ENCODE measurements at regions not wholly inside any gene's neighbourhood (a gene's known extent, or its start where the extent isn't known, plus 50 kb on each side); places are given as distances from the start of the nearest gene placed in this dataset.

- DNase-seq, result no peak
Observed at GRCh38 chr7:136229790-136230189, 252.6 kb upstream of the MTPN start.

GRCh38 chr7:136228171-136228570 is 251.0 kb upstream of the MTPN start:
- DNase-seq, result no peak

- no peak for DNase-seq
Observed at GRCh38 chr7:136214356-136214755, 237.2 kb upstream of the MTPN start.

GRCh38 chr7:136213012-136213411 is 235.9 kb upstream of the MTPN start:
- no peak for DNase-seq

GRCh38 chr7:136210664-136211063 is 233.5 kb upstream of the MTPN start:
- no peak for DNase-seq

GRCh38 chr7:136210079-136210478 is 232.9 kb upstream of the MTPN start:
- DNase-seq, result no peak

GRCh38 chr7:136205956-136206355 is 228.8 kb upstream of the MTPN start:
- no peak for DNase-seq

GRCh38 chr7:136198168-136198567 is 221.0 kb upstream of the MTPN start:
- DNase-seq, result no peak

GRCh38 chr7:136194878-136195277 is 217.7 kb upstream of the MTPN start:
- DNase-seq, result no peak

- no peak for DNase-seq
Observed at GRCh38 chr7:136193940-136194339, 216.8 kb upstream of the MTPN start.

GRCh38 chr7:136189506-136189998 is 212.4 kb upstream of the MTPN start:
- no peak for DNase-seq

GRCh38 chr7:136186281-136186680 is 209.1 kb upstream of the MTPN start:
- no peak for DNase-seq

- DNase-seq, result no peak
Observed at GRCh38 chr7:136184719-136185118, 207.6 kb upstream of the MTPN start.

- no peak for DNase-seq
Observed at GRCh38 chr7:136183981-136184380, 206.8 kb upstream of the MTPN start.

GRCh38 chr7:136180984-136181383 is 203.8 kb upstream of the MTPN start:
- DNase-seq, result no peak

GRCh38 chr7:136179851-136180721 is 202.9 kb upstream of the MTPN start:
- no peak for DNase-seq

GRCh38 chr7:136179154-136179553 is 202.0 kb upstream of the MTPN start:
- DNase-seq, result no peak

GRCh38 chr7:136174477-136175125 is 197.4 kb upstream of the MTPN start:
- DNase-seq, result no peak

- DNase-seq, result no peak
Observed at GRCh38 chr7:136173874-136174273, 196.7 kb upstream of the MTPN start.

GRCh38 chr7:136171233-136171632 is 194.1 kb upstream of the MTPN start:
- DNase-seq, result no peak

- no peak for DNase-seq
Observed at GRCh38 chr7:136168821-136169220, 191.7 kb upstream of the MTPN start.

- DNase-seq, result no peak
Observed at GRCh38 chr7:136167991-136168390, 190.8 kb upstream of the MTPN start.

- DNase-seq, result no peak
Observed at GRCh38 chr7:136166521-136166920, 189.4 kb upstream of the MTPN start.

GRCh38 chr7:136163340-136163801 is 186.2 kb upstream of the MTPN start:
- no peak for DNase-seq
